ENCODE measurements at regions not wholly inside any gene's neighbourhood (a gene's known extent, or its start where the extent isn't known, plus 50 kb on each side); places are given as distances from the start of the nearest gene placed in this dataset.

- ChIA-PET CTCF (no interaction called here), POLR2A (no interaction called here)
- no peaks in the 10 kb centered on the region for H3K9me2 ChIP-seq
- no peak overlapping the region for H3K9ac ChIP-seq
- no peaks in the 10 kb centered on the region for H3K79me2 ChIP-seq (ENCODE audit: insufficient read depth)
- no peak for DNase-seq
- no peaks in the 10 kb centered on the region for H3K36me3 ChIP-seq (replicated peaks in 1 of 2; ENCODE audit: control insufficient read depth in 1 of 2, insufficient read depth in 2 of 2, low read length in 1 of 2)
- TF ChIP-seq RAD21 (IDR thresholded peaks at IDR 0.05; ENCODE audit: low read length) (no peak), CHD2 (IDR thresholded peaks at IDR 0.05; ENCODE audit: low read length, partially characterized antibody) (no peak), SMC3 (IDR thresholded peaks at IDR 0.05; ENCODE audit: low read depth, low read length) (no peak), PBX3 (IDR thresholded peaks at IDR 0.05) (no peak), USF2 (IDR thresholded peaks at IDR 0.05; ENCODE audit: borderline replicate concordance, low read depth, low read length) (no peak), MAX (IDR thresholded peaks at IDR 0.05; ENCODE audit: low read depth) (no peak), EZH2phosphoT487 (IDR thresholded peaks at IDR 0.05; ENCODE audit: borderline replicate concordance, low read depth) (no peak), TEAD4 (IDR thresholded peaks at IDR 0.05; ENCODE audit: borderline replicate concordance, insufficient read depth) (no peak), USF1 (IDR thresholded peaks at IDR 0.05; ENCODE audit: borderline replicate concordance, low read depth) (no peak), TAF1 (IDR thresholded peaks at IDR 0.05; ENCODE audit: borderline replicate concordance, low read depth, low read length) (no peak), MEF2A (IDR thresholded peaks at IDR 0.05; ENCODE audit: borderline replicate concordance, low read depth) (no peak), JUND (IDR thresholded peaks at IDR 0.05) (no peak)
- no peak overlapping the region for H3K4me3 ChIP-seq (ENCODE audit: low read depth in 2 of 2, low read length in 1 of 2)
- H3K4me2 ChIP-seq, result no peak overlapping the region
- H3K9me3 ChIP-seq, result no peaks in the 10 kb centered on the region
- no peak overlapping the region for H2AFZ ChIP-seq (ENCODE audit: low read depth)
- H3K27me3 ChIP-seq (ENCODE audit: insufficient read depth), result no peaks in the 10 kb centered on the region
- H3K4me1 ChIP-seq (ENCODE audit: control insufficient read depth in 1 of 2, insufficient read depth in 2 of 2, low read depth in 1 of 2, low read length in 1 of 2), result peaks cover 0 to 5% of the 10 kb centered on the region in 2 experiments; a peak in 2 of 4 replicates
- WGBS (ENCODE audit: low lambda C conversion rate), result 89% methylated on average over 1 of the region's 1 CpG
- no peak overlapping the region for H3K27ac ChIP-seq (ENCODE audit: low read depth in 2 of 2, low read length in 1 of 2)
- no peaks in the 10 kb centered on the region for H3F3A ChIP-seq (replicated peaks; ENCODE audit: insufficient read depth)
- no peaks in the 10 kb centered on the region for H4K20me1 ChIP-seq (ENCODE audit: insufficient read depth)
Observed at GRCh38 chr11:92696076-92696475, 273.4 kb upstream of the MTNR1B start.

GRCh38 chr11:92697461-92698312, 271.8 kb upstream of the MTNR1B start:
- ChIA-PET CTCF (interaction anchor here (0.8 to 1.3 kb wide), 3 partner anchors 20 to 189 kb away, joined by 3 to 5 read pairs (median 5); no protein-coding TSS in a partner anchor), POLR2A (no interaction called here)
- H3K27ac ChIP-seq (ENCODE audit: low read depth in 2 of 2, low read length in 1 of 2), result peak overlapping the region in 1 of 2 experiments; percentile 68; a peak in 3 of 4 replicates
- no peak overlapping the region for H3K4me3 ChIP-seq (ENCODE audit: low read depth in 2 of 2, low read length in 1 of 2)
- no peaks in the 10 kb centered on the region for H3K27me3 ChIP-seq (ENCODE audit: insufficient read depth)
- peak overlapping the region; percentile 87 for H2AFZ ChIP-seq (ENCODE audit: low read depth)
- no peak for TF ChIP-seq IRF3 (IDR thresholded peaks at IDR 0.05; ENCODE audit: low read depth, low read length)
- peak; percentile 54 for TF ChIP-seq TCF12 (IDR thresholded peaks at IDR 0.05)
- TF ChIP-seq MAX (IDR thresholded peaks at IDR 0.05; ENCODE audit: low read depth), result 0 out of 2 replicates have a peak, but pooled peaks have one; percentile 22
- TF ChIP-seq PBX3 (IDR thresholded peaks at IDR 0.05), result 0 out of 2 replicates have a peak, but pooled peaks have one; percentile 12
- no peaks in the 10 kb centered on the region for H3K9me3 ChIP-seq
- H3K4me2 ChIP-seq, result peak overlapping the region; percentile 47; the same call in 1 of the 2 replicates
- no peaks in the 10 kb centered on the region for H3K79me2 ChIP-seq (ENCODE audit: insufficient read depth)
- 53% methylated on average over 11 of the region's 11 CpGs for WGBS (ENCODE audit: low lambda C conversion rate)
- H3K9me2 ChIP-seq, result no peaks in the 10 kb centered on the region
- peaks cover 7% of the 10 kb centered on the region for H3F3A ChIP-seq (replicated peaks; ENCODE audit: insufficient read depth)
- H3K4me1 ChIP-seq (ENCODE audit: control insufficient read depth in 1 of 2, insufficient read depth in 2 of 2, low read depth in 1 of 2, low read length in 1 of 2), result peaks cover 5 to 11% of the 10 kb centered on the region in 2 experiments
- H4K20me1 ChIP-seq (ENCODE audit: insufficient read depth), result no peaks in the 10 kb centered on the region
- peak overlapping the region; percentile 38; the same call in 1 of the 2 replicates for H3K9ac ChIP-seq
- DNase-seq, result peak; percentile 15
- H3K36me3 ChIP-seq (replicated peaks in 1 of 2; ENCODE audit: control insufficient read depth in 1 of 2, insufficient read depth in 2 of 2, low read length in 1 of 2), result no peaks in the 10 kb centered on the region

All from SK-N-SH (cell line).